ENCODE measurements at regions not wholly inside any gene's neighbourhood (a gene's known extent, or its start where the extent isn't known, plus 50 kb on each side); places are given as distances from the start of the nearest gene placed in this dataset.

- CTCF ChIA-PET: no interaction called here
- POLR2A ChIA-PET (ENCODE audit: unreplicated experiment): no interaction called here
Observed at GRCh38 chr13:63086286-63086685, 1670.6 kb upstream of the PCDH20 start.

More at GRCh38 chr13:63086286-63086685, 1670.6 kb upstream of the PCDH20 start:
- dilution Hi-C loops (cut with HindIII; ENCODE audit: low sequenced_read_pairs, unreplicated experiment): no loop called here
- no peak overlapping the region for H4K5ac ChIP-seq (ENCODE audit: low read depth, low read length)
- H4K91ac ChIP-seq (ENCODE audit: insufficient read depth, low read depth, low read length): no peak overlapping the region
- no peak overlapping the region for H3K18ac ChIP-seq (ENCODE audit: low read depth, low read length)
- no peak for TF ChIP-seq FOS (IDR thresholded peaks at IDR 0.05; ENCODE audit: low read depth, low read length)
- no peak for TF ChIP-seq MXI1 (IDR thresholded peaks at IDR 0.05; ENCODE audit: borderline replicate concordance, low read depth, low read length)
- TF ChIP-seq NFE2L2 (IDR thresholded peaks at IDR 0.05; ENCODE audit: low read depth, low read length): no peak
- TF ChIP-seq CEBPB (IDR thresholded peaks at IDR 0.05; ENCODE audit: low read depth, low read length): no peak
- no peak for TF ChIP-seq MAFK (IDR thresholded peaks at IDR 0.05; ENCODE audit: low read depth, low read length)
- TF ChIP-seq MAZ (IDR thresholded peaks at IDR 0.05; ENCODE audit: borderline replicate concordance, low read depth, low read length): no peak
- no peak for TF ChIP-seq ELK1 (IDR thresholded peaks at IDR 0.05; ENCODE audit: borderline replicate concordance, low read depth, low read length)
- in situ Hi-C loops (cut with MboI; ENCODE audit: low sequenced_read_pairs): no loop called here
- no peak overlapping the region for H2BK120ac ChIP-seq (ENCODE audit: low read depth, low read length)
- no peak overlapping the region for H2AK5ac ChIP-seq (ENCODE audit: low read depth, low read length)
- H3K36me3 ChIP-seq (ENCODE audit: control insufficient read depth, insufficient read depth, low read length): no peaks in the 10 kb centered on the region
- ATAC-seq (ENCODE audit: low read depth) (no peak), DNase-seq (no peak)
- no peaks in the 10 kb centered on the region for H4K20me1 ChIP-seq (ENCODE audit: insufficient read depth, low read length)
- H2AFZ ChIP-seq (replicated peaks; ENCODE audit: low read length, poor library complexity): peak overlapping the region; percentile 80
- WGBS, 2 experiments (ENCODE audit: extremely low coverage in 2 of 2, insufficient read length in 1 of 2): no CpG with 5 or more reads among the region's 5 CpGs
- H3K4me2 ChIP-seq (ENCODE audit: low read depth, low read length): peak overlapping the region; percentile 28; the same call in 1 of the 2 replicates
- no peaks in the 10 kb centered on the region for H3K79me1 ChIP-seq (ENCODE audit: low read depth in 1 of 2, low read length in 2 of 2)
- H4K8ac ChIP-seq (ENCODE audit: low read depth in 2 of 2, low read length in 2 of 2): 0 out of 4 replicates have a peak overlapping the region, but pooled peaks of 1 of the 2 experiments have one; percentile 27
- intact Hi-C loops (cut with micrococcal nuclease): no loop called here
- H3K27ac ChIP-seq (ENCODE audit: insufficient read depth, low read length): no peak overlapping the region
- BruUV-seq (replicated peaks): no TSS peak
- H3K9me1 ChIP-seq (ENCODE audit: insufficient read depth, low read length): no peaks in the 10 kb centered on the region
- no peak overlapping the region for H2AK9ac ChIP-seq (replicated peaks; ENCODE audit: low read depth, low read length, poor library complexity)
- H3K23ac ChIP-seq (ENCODE audit: low read depth, low read length): no peak overlapping the region
- H3K4ac ChIP-seq (ENCODE audit: low read depth, low read length): no peak overlapping the region
- H2BK20ac ChIP-seq (ENCODE audit: low read depth, low read length): no peak overlapping the region
- no peak overlapping the region for H2BK5ac ChIP-seq (ENCODE audit: low read depth, low read length, poor library complexity, severe bottlenecking)
- no peak overlapping the region for H3K56ac ChIP-seq (ENCODE audit: extremely low read depth, insufficient read depth, low read length)
- no peaks in the 10 kb centered on the region for H3K4me1 ChIP-seq (ENCODE audit: control insufficient read depth, insufficient read depth, low read length)
- H3K9me3 ChIP-seq (ENCODE audit: control insufficient read depth, insufficient read depth, low read length): no peaks in the 10 kb centered on the region
- no peak overlapping the region for H3K14ac ChIP-seq (replicated peaks; ENCODE audit: low read depth, low read length)
- no peak overlapping the region for H3K4me3 ChIP-seq (ENCODE audit: insufficient read depth, low read depth, low read length)
- H2BK15ac ChIP-seq (ENCODE audit: low read depth, low read length): no peak overlapping the region
- H3K27me3 ChIP-seq (ENCODE audit: control insufficient read depth, insufficient read depth, low read length): no peaks in the 10 kb centered on the region
- H3K9ac ChIP-seq (ENCODE audit: low read depth, low read length): no peak overlapping the region
